Astrocyte (in vitro differentiated cells and primary cell): ENCODE measurements at regions not wholly inside any gene's neighbourhood (a gene's known extent, or its start where the extent isn't known, plus 50 kb on each side); places are given as distances from the start of the nearest gene placed in this dataset.

Experiments used
- DNase-seq: peaks from one replicate; pipeline ENCODE4 v3.0.0-alpha.2; 2010; ENCODE audit warnings: low read depth
- FAIRE-seq: peaks from 2 replicates; lab custom pipeline; 2011; peaks lifted over from hg19 to GRCh38; lab: Jason Lieb, UNC
- H2AFZ ChIP-seq: 2 replicates; pipeline ENCODE4 v1.6.0; 2012; ENCODE audit warnings: low read depth, low read length, inconsistent platforms
- H3K27ac ChIP-seq: 2 replicates; pipeline ENCODE4 v1.5.1; 2011; ENCODE audit warnings: low read depth, low read length, inconsistent platforms
- H3K27me3 ChIP-seq: 2 replicates; pipeline ENCODE4 v1.6.0; 2011; ENCODE audit warnings: low read length, inconsistent platforms; ENCODE audit not compliant: insufficient read depth
- H3K36me3 ChIP-seq: 2 replicates; pipeline ENCODE4 v1.5.1; 2011; ENCODE audit warnings: low read length, inconsistent platforms; ENCODE audit not compliant: insufficient read depth
- H3K4me1 ChIP-seq: 2 replicates; pipeline ENCODE4 v1.5.1; 2011; ENCODE audit warnings: low read length, inconsistent platforms; ENCODE audit not compliant: insufficient read depth
- H3K4me2 ChIP-seq: 2 replicates; pipeline ENCODE4 v1.6.0; 2012; ENCODE audit warnings: low read length, inconsistent platforms
- H3K4me3 ChIP-seq: 2 replicates; pipeline ENCODE4 v1.5.1; 2011; ENCODE audit warnings: low read depth, mild to moderate bottlenecking, low read length, inconsistent platforms; ENCODE audit not compliant: insufficient read depth
- H3K79me2 ChIP-seq: 2 replicates; pipeline ENCODE4 v1.6.0; 2012; ENCODE audit warnings: mild to moderate bottlenecking, low read length, inconsistent platforms; ENCODE audit not compliant: insufficient read depth
- H3K9ac ChIP-seq: 2 replicates; pipeline ENCODE4 v1.6.0; 2012; ENCODE audit warnings: mild to moderate bottlenecking, low read length, inconsistent platforms
- H3K9me3 ChIP-seq: 2 replicates; pipeline ENCODE4 v1.5.1; 2012; ENCODE audit warnings: low read depth, mild to moderate bottlenecking, low read length, inconsistent platforms; ENCODE audit not compliant: insufficient read depth
- H4K20me1 ChIP-seq: 2 replicates; pipeline ENCODE4 v1.6.0; 2012; ENCODE audit warnings: low read length, inconsistent platforms; ENCODE audit not compliant: insufficient read depth
- H3K27ac Mint-ChIP-seq: one replicate; pipeline ENCODE4 v1.8.0; 2021; ENCODE audit warnings: mild to moderate bottlenecking, mixed read lengths; ENCODE audit not compliant: unreplicated experiment
- H3K27me3 Mint-ChIP-seq: one replicate; pipeline ENCODE4 v1.8.0; 2021; ENCODE audit warnings: low read depth, mixed read lengths; ENCODE audit not compliant: unreplicated experiment
- H3K36me3 Mint-ChIP-seq: one replicate; pipeline ENCODE4 v1.8.0; 2021; ENCODE audit warnings: low read depth, mixed read lengths; ENCODE audit not compliant: unreplicated experiment
- H3K4me1 Mint-ChIP-seq: one replicate; pipeline ENCODE4 v1.8.0; 2021; ENCODE audit warnings: low read depth, mixed read lengths; ENCODE audit not compliant: unreplicated experiment
- H3K4me3 Mint-ChIP-seq: one replicate; pipeline ENCODE4 v1.8.0; 2021; ENCODE audit warnings: mild to moderate bottlenecking, moderate library complexity, mixed read lengths; ENCODE audit not compliant: unreplicated experiment
- H3K9me3 Mint-ChIP-seq: one replicate; pipeline ENCODE4 v1.8.0; 2021; ENCODE audit warnings: mild to moderate bottlenecking, mixed read lengths; ENCODE audit not compliant: unreplicated experiment
- CTCF ChIP-seq: IDR thresholded peaks from 2 replicates; pipeline ENCODE4 v1.5.1; 2011; ENCODE audit warnings: low read depth, mild to moderate bottlenecking, inconsistent platforms, low read length, moderate library complexity; ENCODE audit not compliant: insufficient read depth
- EZH2 ChIP-seq: IDR thresholded peaks from 2 replicates; pipeline ENCODE4 v1.6.1; 2012; ENCODE audit warnings: mild to moderate bottlenecking, low read length, inconsistent platforms; ENCODE audit not compliant: insufficient read depth

GRCh38 chr21:38938343-38938742 lies 132.6 kb downstream of the ETS2 start:
- Histone ChIP-seq H3K27ac (no peak overlapping the region), H3K36me3 (no peaks in the 10 kb centered on the region), H4K20me1 (no peaks in the 10 kb centered on the region), H3K4me1 (no peaks in the 10 kb centered on the region), H3K9ac (no peak overlapping the region), H3K4me2 (no peak overlapping the region), H3K27me3 (peaks cover 8% of the 10 kb centered on the region), H3K79me2 (no peaks in the 10 kb centered on the region), H2AFZ (no peak overlapping the region), H3K4me3 (no peak overlapping the region), H3K9me3 (no peaks in the 10 kb centered on the region)
- DNase-seq = no peak
- Mint-ChIP-seq H3K4me1 (peaks cover 7% of the 10 kb centered on the region), H3K27me3 (peaks cover 39% of the 10 kb centered on the region), H3K27ac (no peak overlapping the region), H3K4me3 (no peak overlapping the region), H3K9me3 (peaks cover 6% of the 10 kb centered on the region), H3K36me3 (peaks cover 1% of the 10 kb centered on the region)
- no peak for FAIRE-seq
- no peak for TF ChIP-seq CTCF

GRCh38 chr21:38937844-38938243 lies 132.1 kb downstream of the ETS2 start:
- no peaks in the 10 kb centered on the region for H3K36me3 ChIP-seq
- Mint-ChIP-seq H3K36me3 (peaks cover 1% of the 10 kb centered on the region), H3K27me3 (peaks cover 40% of the 10 kb centered on the region), H3K4me1 (peaks cover 7% of the 10 kb centered on the region), H3K4me3 (no peak overlapping the region), H3K27ac (no peak overlapping the region), H3K9me3 (peaks cover 6% of the 10 kb centered on the region)
- no peak overlapping the region for H2AFZ ChIP-seq
- H3K4me2 ChIP-seq = no peak overlapping the region
- H3K9me3 ChIP-seq = no peaks in the 10 kb centered on the region
- FAIRE-seq (no peak), DNase-seq (no peak)
- TF ChIP-seq EZH2 (no peak), CTCF (no peak)
- no peaks in the 10 kb centered on the region for H3K4me1 ChIP-seq
- H3K79me2 ChIP-seq = no peaks in the 10 kb centered on the region
- H3K9ac ChIP-seq = no peak overlapping the region
- H3K27ac ChIP-seq = no peak overlapping the region
- H4K20me1 ChIP-seq = no peaks in the 10 kb centered on the region
- H3K4me3 ChIP-seq = no peak overlapping the region
- peaks cover 8% of the 10 kb centered on the region for H3K27me3 ChIP-seq

GRCh38 chr21:38937286-38937790 lies 131.6 kb downstream of the ETS2 start:
- Histone ChIP-seq H3K27me3 (peaks cover 5% of the 10 kb centered on the region), H3K4me2 (no peak overlapping the region), H3K9me3 (no peaks in the 10 kb centered on the region), H3K27ac (no peak overlapping the region), H3K4me1 (no peaks in the 10 kb centered on the region), H3K79me2 (no peaks in the 10 kb centered on the region), H2AFZ (no peak overlapping the region), H3K4me3 (no peak overlapping the region), H4K20me1 (no peaks in the 10 kb centered on the region), H3K9ac (no peak overlapping the region), H3K36me3 (no peaks in the 10 kb centered on the region)
- Mint-ChIP-seq H3K27ac (no peak overlapping the region), H3K4me3 (no peak overlapping the region), H3K36me3 (peaks cover 1% of the 10 kb centered on the region), H3K9me3 (peaks cover 6% of the 10 kb centered on the region), H3K27me3 (peaks cover 37% of the 10 kb centered on the region), H3K4me1 (peaks cover 7% of the 10 kb centered on the region)
- no peak for TF ChIP-seq EZH2
- TF ChIP-seq CTCF = no peak
- no peak for FAIRE-seq
- no peak for DNase-seq
